Posterior vena cava (tissue), 2 donors: ENCODE measurements at regions not wholly inside any gene's neighbourhood (a gene's known extent, or its start where the extent isn't known, plus 50 kb on each side); places are given as distances from the start of the nearest gene placed in this dataset.

ENCODE experiments used
- DNase-seq: peaks from one replicate; pipeline ENCODE4 v3.0.0-alpha.2; 2020; ENCODE audit warnings: low spot score
- intact Hi-C, 2 donors: fragments of 100-400 bp; cut with DNase I; formaldehyde crosslinking; loops; one replicate each; pipeline versions ENCODE4 v1.14.1 to v1.14.2; 2022 to 2023
- donor health status: DM: yes; HTN: yes; CAD: no.
- donor health status: DM: yes; HTN: yes; CAD: no.

DNA sequence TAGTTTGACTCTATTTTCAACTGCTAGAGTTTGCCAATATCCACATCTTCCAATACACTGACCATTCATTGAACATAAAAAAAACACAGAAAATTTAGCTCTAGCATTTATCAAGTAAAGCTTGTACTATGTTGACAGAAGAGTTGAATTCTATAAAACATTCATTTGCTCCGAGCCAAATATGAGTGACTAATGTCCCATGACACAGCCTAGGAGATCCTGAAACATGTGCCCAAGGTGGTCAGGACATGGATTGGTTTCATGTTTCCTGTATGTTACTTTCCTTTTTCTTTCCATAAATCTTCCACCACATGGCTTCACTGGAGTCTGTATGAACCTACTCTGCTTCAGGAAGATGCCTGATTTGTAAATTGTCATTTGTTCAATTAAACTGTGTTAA, 122.4 kb upstream of the PRDM9 start:
- intact Hi-C loops: no loop called here
- no peak for DNase-seq

DNA sequence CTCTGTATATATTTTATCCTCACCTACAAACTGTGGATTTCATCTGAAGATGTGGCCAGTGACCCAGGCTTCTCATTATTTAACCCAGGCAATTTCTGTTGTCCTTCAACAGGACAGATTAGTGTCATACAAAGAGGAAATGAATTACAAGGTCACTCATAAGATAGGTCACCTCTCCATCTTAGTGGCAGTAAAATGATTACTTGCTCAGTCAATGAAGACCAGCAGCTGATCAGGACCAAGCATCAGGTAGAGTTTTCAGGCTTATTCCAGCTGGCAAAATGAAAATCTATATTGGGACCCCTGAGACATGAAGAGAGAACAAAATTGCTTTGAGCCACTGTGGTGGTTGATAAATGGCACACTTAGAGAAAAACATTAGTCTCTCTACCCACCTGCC, 135.2 kb upstream of the PRDM9 start:
- intact Hi-C loops: no loop called here

DNA sequence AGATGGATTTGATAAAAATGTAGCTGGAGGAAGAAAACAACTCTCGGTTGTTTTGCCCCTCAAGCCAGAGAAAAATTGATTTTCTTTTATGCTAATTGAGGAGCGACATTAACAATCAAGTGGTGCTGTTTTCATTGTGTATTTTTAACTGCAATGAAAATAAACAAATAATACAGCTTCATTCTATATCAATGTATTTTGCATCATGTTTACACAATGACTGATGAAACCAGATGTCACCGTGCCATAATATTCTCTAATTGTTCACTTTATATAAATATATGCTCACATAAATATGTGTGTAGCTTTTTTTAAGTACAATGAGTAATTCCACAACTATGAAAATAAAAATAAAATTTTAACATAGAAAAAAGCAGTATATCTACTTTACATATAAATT, 139.0 kb upstream of the PRDM9 start:
- intact Hi-C loops: no loop called here

More for the DNA sequence above, 135.2 kb upstream of the PRDM9 start:
- DNase-seq: no peak

DNA sequence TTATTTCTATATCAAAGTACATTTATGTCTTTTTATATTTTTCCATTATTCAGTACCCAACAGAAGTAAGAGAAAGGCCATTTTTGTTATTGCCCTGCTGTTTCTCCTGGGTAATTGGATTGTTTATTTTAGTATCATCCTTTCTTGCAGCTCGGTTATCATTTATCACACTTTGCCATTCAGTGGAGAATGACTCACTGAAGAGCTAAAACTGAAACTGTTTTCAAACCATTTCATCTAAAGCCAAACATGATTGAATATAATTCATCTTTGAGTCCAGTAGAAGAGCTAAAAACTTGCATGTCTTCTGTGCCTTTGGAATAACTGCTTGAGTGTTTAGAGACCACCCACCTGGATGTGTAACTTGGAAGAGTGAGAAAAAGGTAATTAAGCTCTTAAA, 139.5 kb upstream of the PRDM9 start:
- no peak for DNase-seq
- intact Hi-C loops: no loop called here

More for the DNA sequence above, 139.0 kb upstream of the PRDM9 start:
- no peak for DNase-seq

DNA sequence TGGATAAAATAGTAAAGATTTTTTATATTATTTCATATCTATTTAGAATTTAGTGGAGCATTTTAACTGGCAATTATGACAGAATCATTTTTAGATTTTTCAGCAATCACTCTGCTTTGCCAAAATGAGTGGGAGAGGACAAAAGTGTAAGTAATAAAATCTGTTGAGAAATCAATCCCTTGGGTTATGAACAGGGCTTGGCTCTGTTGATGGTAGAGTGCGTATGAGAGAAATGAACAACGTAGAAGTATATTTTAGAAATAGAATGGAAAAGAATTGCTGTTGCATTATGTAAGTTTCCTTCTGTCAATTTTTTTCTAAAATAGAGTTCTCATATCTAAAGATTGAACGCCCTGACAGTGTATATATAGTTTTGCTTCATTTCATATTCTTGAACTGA, 154.1 kb upstream of the PRDM9 start:
- no peak for DNase-seq

DNA sequence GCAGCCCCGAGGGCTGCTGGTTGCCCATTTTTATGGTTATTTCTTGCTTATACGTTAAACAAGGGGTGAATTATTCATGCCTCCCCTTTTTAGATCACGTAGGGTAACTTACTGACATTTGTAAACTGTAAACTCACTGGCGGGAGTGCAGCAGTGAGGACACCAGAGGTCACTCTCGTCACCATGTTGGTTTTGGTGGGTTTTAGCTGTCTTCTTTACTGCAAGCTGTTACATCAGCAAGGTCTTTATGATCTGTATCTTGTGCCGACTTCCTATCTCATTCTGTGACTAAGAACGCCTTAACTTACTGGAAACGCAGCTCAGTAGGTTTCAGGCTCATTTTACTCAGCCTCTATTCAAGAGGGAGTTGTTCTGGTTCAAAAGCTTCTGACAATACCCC, 155.0 kb upstream of the PRDM9 start:
- DNase-seq: no peak
- intact Hi-C loops: no loop called here

More for the DNA sequence above, 154.1 kb upstream of the PRDM9 start:
- intact Hi-C loops: no loop called here

DNA sequence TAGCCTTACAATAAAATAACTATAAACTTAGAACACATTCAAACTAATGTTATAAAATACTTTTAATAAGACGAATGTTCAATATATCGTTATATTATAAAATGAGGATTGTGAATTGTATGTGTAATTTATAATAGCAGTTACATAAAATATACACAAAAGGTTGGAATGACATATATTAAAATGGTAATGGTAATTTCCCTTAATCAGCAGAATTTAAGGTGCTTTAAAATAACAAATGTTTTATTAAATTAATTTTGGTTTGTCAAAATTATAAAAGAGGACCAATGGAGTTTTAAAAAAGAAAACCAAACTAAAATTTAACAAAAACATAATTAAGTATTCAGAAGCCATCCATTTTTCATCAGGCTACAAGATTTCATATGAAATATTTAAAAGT, 164.3 kb upstream of the PRDM9 start:
- intact Hi-C loops: no loop called here
- DNase-seq: no peak

DNA sequence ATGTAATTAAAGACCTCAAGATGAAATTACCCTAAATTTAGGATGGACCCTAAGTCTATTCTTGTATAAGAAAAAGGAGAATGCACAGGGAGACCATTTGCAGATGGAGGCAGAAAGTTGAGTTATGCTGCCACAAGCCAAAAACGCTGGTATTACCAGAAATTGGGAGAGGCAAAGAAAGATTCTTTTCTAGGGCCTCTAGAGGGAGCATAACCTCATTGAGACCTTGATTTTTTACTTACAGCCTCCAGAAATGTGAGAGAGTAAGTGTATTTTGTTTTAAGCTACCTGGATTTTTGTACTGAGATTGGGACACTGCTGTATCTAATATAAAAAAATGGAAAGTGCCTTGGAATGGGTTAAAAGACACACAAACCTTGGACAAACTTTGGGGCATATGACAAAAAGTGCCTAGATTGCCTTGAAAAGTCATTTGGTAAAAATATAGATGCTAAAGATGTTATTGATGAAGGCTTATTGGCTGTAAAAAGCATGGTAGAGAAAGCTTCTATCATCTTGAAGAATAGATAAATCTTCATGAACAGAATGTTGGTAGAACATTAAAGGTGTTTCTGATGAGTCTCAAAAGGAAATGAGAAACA, 174.7 kb upstream of the PRDM9 start:
- intact Hi-C loops: no loop called here
- DNase-seq: no peak

DNA sequence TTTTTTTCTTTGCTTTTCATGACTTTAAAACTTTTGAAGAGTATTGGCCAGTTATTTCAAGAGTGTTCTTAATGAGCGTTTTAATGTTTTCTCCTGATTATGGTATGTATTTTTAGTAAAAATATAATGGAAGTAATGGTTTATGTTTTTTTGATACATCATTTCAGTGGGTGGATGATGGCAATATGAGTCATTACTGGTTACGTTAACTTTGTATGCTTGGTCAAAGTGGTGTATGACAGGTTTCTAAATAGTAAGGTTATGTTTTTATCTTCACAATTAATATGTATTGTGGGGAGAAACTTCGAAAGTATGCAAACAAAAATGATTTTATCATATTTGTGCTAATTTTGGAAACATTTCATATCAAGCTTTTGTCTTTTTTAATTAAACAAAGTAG, 176.7 kb upstream of the PRDM9 start:
- intact Hi-C loops: no loop called here
- DNase-seq: no peak

DNA sequence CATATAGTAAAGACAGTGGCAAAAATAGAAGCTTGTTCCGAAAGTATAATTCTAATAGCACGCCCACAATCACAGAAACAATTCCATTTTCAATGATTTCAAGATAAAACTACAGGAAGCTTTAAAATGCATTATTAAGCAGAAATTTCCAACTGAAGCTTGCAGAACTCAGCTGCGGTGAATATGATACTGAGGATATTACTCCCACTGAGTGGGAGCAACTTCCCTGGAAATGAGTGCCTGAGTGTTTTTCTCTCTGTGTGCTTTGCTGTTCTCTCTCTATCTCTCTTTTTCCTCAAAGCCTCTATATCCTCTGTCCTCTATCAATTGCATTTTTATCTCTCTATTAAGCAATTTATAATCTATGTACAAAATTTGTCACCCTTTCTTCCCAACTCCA, 187.5 kb upstream of the PRDM9 start:
- intact Hi-C loops: no loop called here
- no peak for DNase-seq

DNA sequence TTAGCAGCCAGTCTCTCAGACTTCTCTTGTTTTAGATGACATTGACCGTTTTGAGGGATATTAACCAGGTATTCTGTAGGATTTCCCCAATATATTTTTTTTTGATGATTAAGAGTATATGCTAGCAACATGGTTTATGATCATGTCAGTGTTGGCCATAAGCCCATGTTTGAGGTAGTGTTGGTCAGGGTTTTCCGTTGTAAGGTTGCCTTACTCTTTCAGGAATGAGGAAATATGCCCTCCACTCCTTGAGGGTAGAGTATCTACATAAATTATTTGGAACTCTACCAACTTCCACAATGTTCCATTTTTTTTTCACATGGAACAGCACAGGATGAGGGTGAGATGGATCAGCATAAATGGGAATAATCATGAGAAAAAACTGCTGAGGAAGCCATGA, 188.4 kb upstream of the PRDM9 start:
- intact Hi-C loops: no loop called here
- no peak for DNase-seq

DNA sequence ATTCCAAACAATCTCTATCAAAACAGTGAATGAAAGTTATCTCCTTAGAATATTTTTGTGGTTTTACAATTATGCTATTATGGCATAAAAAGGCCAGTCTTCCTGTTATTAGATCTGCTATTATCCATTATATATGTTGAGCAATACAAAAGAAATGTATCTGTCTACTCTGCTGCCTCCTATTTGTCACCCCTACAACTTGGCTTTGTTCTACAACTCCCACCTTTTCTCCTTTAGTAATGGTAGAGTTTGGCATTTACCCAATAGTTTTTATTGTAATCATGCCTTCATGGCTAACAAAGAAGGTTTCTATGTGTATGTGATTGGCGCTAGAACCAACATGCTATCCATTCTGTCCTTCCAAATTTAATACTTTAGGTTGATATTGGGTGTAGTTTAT, 189.2 kb upstream of the PRDM9 start:
- no peak for DNase-seq
- intact Hi-C loops: no loop called here

DNA sequence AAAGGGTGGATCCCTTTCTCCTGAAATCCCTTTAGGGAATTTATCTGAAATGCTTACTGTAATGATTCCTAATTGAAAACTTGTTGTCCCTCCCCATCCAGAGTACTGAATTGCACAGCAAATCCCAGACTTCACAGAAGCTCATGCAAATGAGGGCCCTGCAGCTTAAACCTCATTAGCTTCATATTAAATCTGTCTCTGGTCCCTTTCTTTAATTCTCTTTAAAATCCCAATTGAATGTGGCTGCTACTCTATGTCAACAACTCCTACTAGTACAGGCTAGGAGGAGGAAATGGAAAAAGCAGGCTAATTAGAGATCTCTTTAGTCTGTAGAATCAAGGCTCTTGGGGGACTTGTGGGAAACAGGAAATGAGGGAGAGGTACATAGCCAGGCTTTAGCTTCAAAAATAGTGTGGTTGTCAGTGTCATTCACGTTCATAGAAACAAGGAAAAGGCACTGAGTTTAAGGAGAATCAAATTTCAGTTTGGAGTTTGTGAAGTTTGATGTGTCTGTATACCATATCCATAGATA, 191.3 kb upstream of the PRDM9 start:
- intact Hi-C loops: no loop called here
- no peak for DNase-seq

DNA sequence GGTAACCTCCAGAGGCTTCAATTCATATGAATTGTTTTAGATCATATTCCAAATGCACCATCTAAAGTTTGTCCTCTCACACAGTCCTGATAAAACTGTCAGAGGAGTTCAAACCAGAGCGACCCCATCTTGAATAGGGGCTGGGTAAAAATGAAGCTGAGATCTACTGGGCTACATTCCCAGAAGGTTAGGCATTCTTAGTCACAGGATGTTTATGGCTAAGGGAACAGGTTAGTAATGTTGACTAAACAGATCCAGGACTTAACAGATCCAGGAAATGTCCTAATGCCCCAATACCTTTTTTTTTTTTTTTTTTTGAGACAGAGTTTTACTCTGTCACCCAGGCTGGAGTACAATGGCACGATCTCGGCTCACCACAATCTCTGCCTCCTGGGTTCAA, 192.6 kb upstream of the PRDM9 start:
- intact Hi-C loops: no loop called here
- no peak for DNase-seq

DNA sequence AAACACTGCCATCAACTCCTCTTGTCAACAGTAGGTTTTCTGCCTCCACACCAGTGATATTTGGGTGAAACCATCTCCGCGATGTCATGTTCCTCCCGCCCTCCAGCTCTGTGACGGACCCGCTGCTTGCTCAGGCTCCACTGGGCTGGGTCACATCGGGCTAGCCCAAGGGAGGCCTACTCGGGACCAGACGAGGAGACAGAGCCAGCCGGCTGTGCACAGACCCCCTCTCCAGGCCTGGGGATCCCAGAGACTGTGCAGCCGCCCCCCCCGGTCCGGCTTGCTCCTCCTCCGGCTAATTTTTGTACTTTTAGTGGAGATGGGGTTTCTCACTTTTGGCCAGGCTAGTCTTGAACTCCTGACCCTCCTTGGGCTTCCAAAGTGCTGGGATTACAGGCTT, 202.4 kb upstream of the PRDM9 start:
- intact Hi-C loops: no loop called here
- no peak for DNase-seq

DNA sequence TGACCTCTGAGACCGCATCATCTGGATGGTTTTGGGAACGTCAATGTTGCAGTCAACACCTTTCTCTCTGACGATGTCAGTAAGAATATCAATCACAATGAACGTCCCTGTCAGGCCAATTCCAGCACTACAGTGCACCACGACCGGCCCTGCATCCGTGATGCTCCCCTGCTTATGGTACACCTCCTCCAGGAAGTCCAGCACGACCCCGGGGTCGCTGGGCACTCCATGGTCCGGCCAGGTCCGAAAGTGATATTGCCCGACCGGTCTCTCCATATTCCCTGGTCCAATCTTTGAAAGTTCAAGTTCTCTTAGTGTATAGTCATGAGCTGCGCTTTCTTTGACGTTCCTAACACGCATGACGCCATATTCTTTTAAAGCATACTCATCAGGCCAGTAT, 203.6 kb upstream of the PRDM9 start:
- DNase-seq: no peak
- intact Hi-C loops: no loop called here

DNA sequence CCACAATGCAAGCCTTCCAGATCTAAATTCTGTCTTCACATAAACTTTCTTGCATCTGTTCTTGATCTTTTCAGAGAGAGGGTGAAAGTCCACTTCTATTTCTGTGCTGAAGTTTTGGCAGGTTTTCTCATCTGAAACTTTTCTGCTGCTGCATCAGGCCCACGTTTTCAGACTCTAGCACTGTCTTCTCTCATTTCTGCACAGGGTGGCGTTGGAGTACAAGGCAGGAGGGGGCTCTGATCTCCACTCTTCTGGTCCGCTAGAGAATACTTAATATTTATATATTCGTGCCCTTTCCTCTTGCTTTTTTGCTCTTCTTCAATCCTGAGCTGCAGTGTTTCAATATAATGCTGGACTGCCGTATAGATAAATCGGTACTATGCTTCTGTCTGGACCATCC, 204.0 kb upstream of the PRDM9 start:
- no peak for DNase-seq
- intact Hi-C loops: no loop called here

DNA sequence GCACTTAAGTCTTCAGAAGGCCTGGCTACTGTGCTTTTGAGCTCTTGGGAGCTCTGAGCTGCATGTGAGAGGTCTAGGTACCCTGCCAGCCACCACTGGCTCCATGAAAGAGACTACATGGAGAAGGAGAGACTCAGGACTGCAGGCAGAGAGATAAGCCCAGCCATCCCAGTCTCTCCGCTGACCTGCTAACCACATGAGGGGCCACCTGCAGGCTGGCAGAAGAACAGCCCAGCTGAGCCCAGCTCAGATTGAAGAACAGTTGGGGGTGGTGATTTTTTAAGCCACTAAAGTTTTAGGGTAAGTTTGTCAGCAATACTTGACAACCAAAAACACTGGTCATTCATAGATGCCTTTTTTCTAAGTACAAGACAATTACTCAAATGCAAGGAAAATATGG, 205.0 kb upstream of the PRDM9 start:
- DNase-seq: no peak
- intact Hi-C loops: no loop called here

DNA sequence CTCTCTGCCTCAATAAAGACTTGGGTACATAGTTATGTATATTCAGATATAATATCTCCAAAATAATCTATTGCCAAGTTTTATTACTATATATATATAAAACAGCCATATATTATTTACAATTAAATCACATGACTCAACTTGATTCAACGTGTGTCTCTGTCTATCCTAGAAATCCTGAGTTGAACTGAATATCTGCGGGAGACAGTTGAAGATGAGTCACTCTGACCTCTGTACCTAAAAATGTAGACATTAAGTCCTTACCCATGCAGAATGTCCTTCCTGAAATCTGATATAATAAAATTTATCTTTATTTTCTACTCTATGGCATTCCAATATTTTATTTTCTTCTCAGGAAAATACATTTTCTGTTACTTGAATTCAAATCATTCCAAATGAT, 218.2 kb upstream of the PRDM9 start:
- intact Hi-C loops: no loop called here
- no peak for DNase-seq

DNA sequence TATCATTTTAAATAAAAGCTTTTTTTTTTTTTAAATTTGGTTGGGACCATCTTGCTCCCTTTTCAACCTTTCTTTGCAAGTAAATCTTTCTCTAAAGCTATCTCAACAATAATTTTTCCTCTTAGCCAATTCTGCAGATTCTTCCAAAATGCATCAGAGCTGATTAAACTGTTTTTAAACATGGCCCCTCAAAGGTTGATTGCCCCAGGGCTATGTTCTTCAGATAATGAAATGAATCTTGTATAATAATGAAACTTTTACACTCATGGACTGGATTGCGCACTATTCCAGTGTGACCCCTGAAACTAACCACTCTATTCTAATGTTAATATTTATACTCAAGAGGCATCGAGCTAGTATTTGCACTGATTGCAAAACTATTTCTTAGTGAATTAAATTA, 222.8 kb upstream of the PRDM9 start:
- no peak for DNase-seq
- intact Hi-C loops: no loop called here

DNA sequence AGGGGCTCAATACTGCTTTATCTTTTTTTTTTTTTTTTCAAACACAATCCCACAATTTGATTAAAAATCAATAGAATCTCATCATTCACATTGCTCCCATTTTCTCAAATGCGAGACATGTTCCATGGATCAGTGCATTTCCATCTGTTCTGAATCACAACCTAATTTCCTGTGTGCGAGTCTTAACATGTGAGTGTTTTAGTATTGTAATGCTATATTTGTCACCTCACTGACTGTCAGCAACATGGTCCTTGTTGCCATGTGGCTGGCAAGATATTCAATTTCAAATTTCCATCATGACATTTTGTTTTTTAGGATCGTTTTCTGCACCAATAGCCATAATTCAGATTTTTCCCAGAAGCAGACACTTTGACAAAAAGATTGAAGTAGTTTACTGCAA, 233.2 kb upstream of the PRDM9 start:
- intact Hi-C loops: no loop called here
- no peak for DNase-seq

DNA sequence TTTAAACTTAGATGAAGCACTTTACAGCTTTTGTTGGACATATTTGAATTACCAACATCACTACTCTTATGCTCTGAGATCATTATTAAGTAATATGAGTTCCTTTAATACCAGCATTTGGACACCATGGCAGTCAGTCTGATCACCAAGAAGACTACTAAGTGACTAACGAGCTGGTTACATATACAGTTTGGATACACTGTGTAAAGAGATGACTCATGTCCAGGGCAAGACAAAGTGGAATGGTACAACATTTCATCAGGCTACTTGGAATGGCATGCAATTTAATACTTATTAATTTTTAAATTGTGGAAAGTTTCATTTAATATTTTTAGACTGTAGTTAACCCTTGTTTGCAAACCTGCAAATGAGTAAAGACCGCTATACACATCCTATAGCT, 237.4 kb upstream of the PRDM9 start:
- intact Hi-C loops: no loop called here
- no peak for DNase-seq
